H1 (cell line): ENCODE measurements at regions not wholly inside any gene's neighbourhood (a gene's known extent, or its start where the extent isn't known, plus 50 kb on each side); places are given as distances from the start of the nearest gene placed in this dataset.

Experiments
- CTCF ChIP-seq, 3 experiments: IDR thresholded peaks; 1 replicate in 2 of 3; 2 replicates in 1 of 3; pipeline versions ENCODE4 v1.5.1 to v1.6.1; 2011; ENCODE audit warnings: low read length in 3 of 3, mild to moderate bottlenecking in 3 of 3, inconsistent platforms in 2 of 3, low read depth in 1 of 3, moderate library complexity in 1 of 3; ENCODE audit not compliant: insufficient read depth in 1 of 3; ENCODE audit errors: control extremely low read depth in 1 of 3
- EP300 ChIP-seq, 2 experiments: IDR thresholded peaks; 1 replicate in 1 of 2; 2 replicates in 1 of 2; pipeline ENCODE4 v1.6.1; 2011 to 2012; ENCODE audit warnings: low read depth in 2 of 2, low read length in 2 of 2, mild to moderate bottlenecking in 2 of 2, borderline replicate concordance in 1 of 2, inconsistent platforms in 1 of 2, moderate library complexity in 1 of 2
- HDAC6 ChIP-seq: IDR thresholded peaks from one replicate; pipeline ENCODE4 v1.7.1; 2012; ENCODE audit warnings: low read depth, mild to moderate bottlenecking, inconsistent platforms, low read length, moderate library complexity
- JUN ChIP-seq: IDR thresholded peaks from 2 replicates; pipeline ENCODE4 v1.6.1; 2011; ENCODE audit warnings: low read depth, mild to moderate bottlenecking, improper control_type of control experiment, low read length
- POLR2A ChIP-seq, 2 experiments: IDR thresholded peaks; 1 replicate in 1 of 2; 2 replicates in 1 of 2; pipeline ENCODE4 v1.6.1; 2011; ENCODE audit warnings: low read depth in 2 of 2, low read length in 2 of 2, mild to moderate bottlenecking in 2 of 2; ENCODE audit errors: control extremely low read depth in 1 of 2
- POLR2AphosphoS5 ChIP-seq: IDR thresholded peaks from 2 replicates; pipeline ENCODE4 v1.6.1; 2011; ENCODE audit warnings: low read depth, low read length
- RAD21 ChIP-seq, 2 experiments: IDR thresholded peaks in 1 of 2; conservative IDR thresholded peaks in 1 of 2; 2 replicates each; pipeline ENCODE4 v1.6.1; 2011; ENCODE audit warnings: low read depth in 2 of 2, low read length in 2 of 2, improper control_type of control experiment in 1 of 2, inconsistent platforms in 1 of 2, mild to moderate bottlenecking in 1 of 2, moderate library complexity in 1 of 2
- RFX5 ChIP-seq: IDR thresholded peaks from 2 replicates; pipeline ENCODE4 v1.6.1; 2011; ENCODE audit warnings: low read depth, low read length, improper control_type of control experiment, borderline replicate concordance
- RXRA ChIP-seq: IDR thresholded peaks from 2 replicates; pipeline ENCODE4 v1.6.1; 2011; ENCODE audit warnings: low read depth, mild to moderate bottlenecking, low read length, moderate library complexity; ENCODE audit not compliant: insufficient read depth
- SP2 ChIP-seq: IDR thresholded peaks from 2 replicates; pipeline ENCODE4 v1.6.1; 2012; ENCODE audit warnings: mild to moderate bottlenecking, low read length, inconsistent platforms
- TBP ChIP-seq: IDR thresholded peaks from 2 replicates; pipeline ENCODE4 v1.6.1; 2011; ENCODE audit warnings: low read depth, low read length, improper control_type of control experiment

GRCh38 chr21:35257413-35257812 is 208.3 kb upstream of the RUNX1 start:
- TF ChIP-seq POLR2AphosphoS5 = no peak
- TF ChIP-seq HDAC6 = no peak
- no peak for TF ChIP-seq EP300 (IDR thresholded peaks at IDR 0.05; ENCODE audit: borderline replicate concordance in 1 of 2, low read depth in 2 of 2, low read length in 2 of 2)
- no peak for TF ChIP-seq JUN
- no peak for TF ChIP-seq TBP
- no peak for TF ChIP-seq RAD21 (IDR thresholded peaks at IDR 0.05 in 1 of 2, conservative IDR thresholded peaks at IDR 0.05 in 1 of 2; ENCODE audit: low read depth in 2 of 2, low read length in 2 of 2)
- TF ChIP-seq SP2 = no peak
- TF ChIP-seq RXRA = no peak
- no peak for TF ChIP-seq CTCF (IDR thresholded peaks at IDR 0.05; ENCODE audit: control extremely low read depth in 1 of 3, insufficient read depth in 1 of 3, low read depth in 1 of 3, low read length in 3 of 3)
- no peak for TF ChIP-seq RFX5
- no peak for TF ChIP-seq POLR2A (IDR thresholded peaks at IDR 0.05; ENCODE audit: control extremely low read depth in 1 of 2, low read depth in 2 of 2, low read length in 2 of 2)
